ENCODE measurements at regions not wholly inside any gene's neighbourhood (a gene's known extent, or its start where the extent isn't known, plus 50 kb on each side); places are given as distances from the start of the nearest gene placed in this dataset.

GRCh38 chr9:7691909-7692308 is 107.7 kb downstream of the DMAC1 start:
- Histone ChIP-seq H3K36me3 (no peaks in the 10 kb centered on the region), H3K4me1 (no peaks in the 10 kb centered on the region), H3K27me3 (no peaks in the 10 kb centered on the region), H3K27ac (no peak overlapping the region), H3K4me3 (no peak overlapping the region), H3K9me3 (no peaks in the 10 kb centered on the region)
- TF ChIP-seq CTCF (IDR thresholded peaks at IDR 0.05) = no peak
- TF ChIP-seq POLR2A (IDR thresholded peaks at IDR 0.05) = no peak
- WGBS, 4 donors = 54 to 66% (median 58%) methylated on average over 2 of the region's 2 CpGs
- intact Hi-C loops (cut with DNase I) = no loop called here
- DNase-seq (no peak), ATAC-seq (no peak)

GRCh38 chr9:7690014-7690413 is 109.6 kb downstream of the DMAC1 start:
- H3K27me3 ChIP-seq = no peaks in the 10 kb centered on the region

GRCh38 chr9:7688626-7689025 is 111.0 kb downstream of the DMAC1 start:
- H3K27me3 ChIP-seq = no peaks in the 10 kb centered on the region
- DNase-seq (no peak), ATAC-seq (no peak)
- 60 to 77% (median 72%) methylated on average over 1 of the region's 1 CpG for WGBS, 4 donors
- H3K4me1 ChIP-seq = no peaks in the 10 kb centered on the region
- no peak overlapping the region for H3K4me3 ChIP-seq
- no peak for TF ChIP-seq CTCF (IDR thresholded peaks at IDR 0.05)
- no peak for TF ChIP-seq POLR2A (IDR thresholded peaks at IDR 0.05)
- H3K27ac ChIP-seq = no peak overlapping the region
- no peaks in the 10 kb centered on the region for H3K36me3 ChIP-seq
- no peaks in the 10 kb centered on the region for H3K9me3 ChIP-seq
- intact Hi-C loops (cut with DNase I) = no loop called here

More at GRCh38 chr9:7690014-7690413, 109.6 kb downstream of the DMAC1 start:
- intact Hi-C loops (cut with DNase I) = no loop called here
- H3K36me3 ChIP-seq = no peaks in the 10 kb centered on the region
- no peak for DNase-seq
- TF ChIP-seq CTCF (IDR thresholded peaks at IDR 0.05) (no peak), POLR2A (IDR thresholded peaks at IDR 0.05) (no peak)
- H3K9me3 ChIP-seq = no peaks in the 10 kb centered on the region
- ATAC-seq = no peak
- no peak overlapping the region for H3K27ac ChIP-seq
- no peaks in the 10 kb centered on the region for H3K4me1 ChIP-seq
- H3K4me3 ChIP-seq = no peak overlapping the region

- Histone ChIP-seq H3K9me3 (no peaks in the 10 kb centered on the region), H3K27ac (no peak overlapping the region), H3K4me1 (no peaks in the 10 kb centered on the region), H3K36me3 (no peaks in the 10 kb centered on the region), H3K27me3 (no peaks in the 10 kb centered on the region), H3K4me3 (no peak overlapping the region)
- no peak for DNase-seq
- WGBS, 4 donors = 42 to 66% (median 57%) methylated on average over 4 of the region's 4 CpGs
- ATAC-seq = no peak
- TF ChIP-seq CTCF (IDR thresholded peaks at IDR 0.05) (no peak), POLR2A (IDR thresholded peaks at IDR 0.05) (no peak)
- intact Hi-C loops (cut with DNase I) = no loop called here
These were observed 122.9 kb downstream of the DMAC1 start for GRCh38 chr9:7676609-7677156.

All from heart left ventricle (tissue), 16 donors.